ENCODE measurements at regions not wholly inside any gene's neighbourhood (a gene's known extent, or its start where the extent isn't known, plus 50 kb on each side); places are given as distances from the start of the nearest gene placed in this dataset.

DNA sequence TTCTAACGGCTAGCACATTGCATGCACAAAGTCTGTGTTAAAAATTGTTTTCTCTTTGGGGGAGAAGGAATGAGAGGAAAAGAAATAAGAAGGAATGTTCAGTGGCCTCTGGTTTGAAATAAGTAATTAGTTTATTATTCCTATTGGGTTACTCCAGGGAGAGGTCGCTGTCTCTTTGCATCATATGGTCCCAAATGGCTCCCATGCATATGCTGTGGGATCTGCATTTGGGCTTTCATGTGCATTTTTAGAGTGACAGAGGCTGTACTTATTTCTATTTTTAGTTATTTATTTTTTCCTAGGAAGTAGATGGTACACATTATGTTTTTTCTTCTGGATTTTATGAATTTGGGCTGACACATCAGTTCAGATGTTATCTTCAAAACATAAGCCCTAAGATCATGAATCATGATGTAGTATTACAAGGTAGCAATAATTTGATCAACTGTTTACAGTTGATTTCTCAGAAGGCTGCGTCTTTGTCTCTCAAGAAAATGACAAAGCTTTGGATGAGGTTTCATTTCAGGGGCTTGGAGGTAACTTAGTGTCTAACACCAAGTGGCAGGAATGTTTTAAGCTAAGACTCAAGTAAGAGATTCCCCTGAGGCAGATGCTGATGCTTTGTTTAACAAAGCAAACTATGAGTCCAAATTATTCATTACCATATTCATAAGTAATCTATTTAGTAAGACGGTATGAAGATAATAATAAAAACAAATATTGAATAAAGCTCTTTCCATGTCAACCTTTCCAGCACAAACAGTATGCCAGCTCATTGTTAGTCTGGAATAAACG, 247.7 kb downstream of the NSUN3 start:
- H3K4me2 ChIP-seq (ENCODE audit: insufficient read depth, low read length), result no peak overlapping the region
- H3K4me3 ChIP-seq (ENCODE audit: insufficient read depth, low read length), result no peak overlapping the region
- H3K36me3 ChIP-seq (ENCODE audit: insufficient read depth, low read length), result no peaks in the 10 kb centered on the region
- no peaks in the 10 kb centered on the region for H3K79me2 ChIP-seq (ENCODE audit: insufficient read depth, low read length)
- no peaks in the 10 kb centered on the region for H4K20me1 ChIP-seq (ENCODE audit: insufficient read depth, low read length)
- no peak for DNase-seq (ENCODE audit: insufficient read length, low spot score, missing footprints)
- H3K9me3 ChIP-seq (ENCODE audit: low read depth, low read length), result no peaks in the 10 kb centered on the region
- H3K27me3 ChIP-seq (ENCODE audit: insufficient read depth, low read length), result no peaks in the 10 kb centered on the region
- H3K27ac ChIP-seq (ENCODE audit: low read depth, low read length), result no peak overlapping the region
- no peaks in the 10 kb centered on the region for H3K4me1 ChIP-seq (ENCODE audit: insufficient read depth, low read length)
- TF ChIP-seq, protein P1, sequence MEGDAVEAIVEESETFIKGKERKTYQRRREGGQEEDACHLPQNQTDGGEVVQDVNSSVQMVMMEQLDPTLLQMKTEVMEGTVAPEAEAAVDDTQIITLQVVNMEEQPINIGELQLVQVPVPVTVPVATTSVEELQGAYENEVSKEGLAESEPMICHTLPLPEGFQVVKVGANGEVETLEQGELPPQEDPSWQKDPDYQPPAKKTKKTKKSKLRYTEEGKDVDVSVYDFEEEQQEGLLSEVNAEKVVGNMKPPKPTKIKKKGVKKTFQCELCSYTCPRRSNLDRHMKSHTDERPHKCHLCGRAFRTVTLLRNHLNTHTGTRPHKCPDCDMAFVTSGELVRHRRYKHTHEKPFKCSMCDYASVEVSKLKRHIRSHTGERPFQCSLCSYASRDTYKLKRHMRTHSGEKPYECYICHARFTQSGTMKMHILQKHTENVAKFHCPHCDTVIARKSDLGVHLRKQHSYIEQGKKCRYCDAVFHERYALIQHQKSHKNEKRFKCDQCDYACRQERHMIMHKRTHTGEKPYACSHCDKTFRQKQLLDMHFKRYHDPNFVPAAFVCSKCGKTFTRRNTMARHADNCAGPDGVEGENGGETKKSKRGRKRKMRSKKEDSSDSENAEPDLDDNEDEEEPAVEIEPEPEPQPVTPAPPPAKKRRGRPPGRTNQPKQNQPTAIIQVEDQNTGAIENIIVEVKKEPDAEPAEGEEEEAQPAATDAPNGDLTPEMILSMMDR (IDR thresholded peaks at IDR 0.05; ENCODE audit: extremely low read depth, low read depth, low read length), result no peak
- no peak overlapping the region for H2AFZ ChIP-seq (ENCODE audit: low read length)

DNA sequence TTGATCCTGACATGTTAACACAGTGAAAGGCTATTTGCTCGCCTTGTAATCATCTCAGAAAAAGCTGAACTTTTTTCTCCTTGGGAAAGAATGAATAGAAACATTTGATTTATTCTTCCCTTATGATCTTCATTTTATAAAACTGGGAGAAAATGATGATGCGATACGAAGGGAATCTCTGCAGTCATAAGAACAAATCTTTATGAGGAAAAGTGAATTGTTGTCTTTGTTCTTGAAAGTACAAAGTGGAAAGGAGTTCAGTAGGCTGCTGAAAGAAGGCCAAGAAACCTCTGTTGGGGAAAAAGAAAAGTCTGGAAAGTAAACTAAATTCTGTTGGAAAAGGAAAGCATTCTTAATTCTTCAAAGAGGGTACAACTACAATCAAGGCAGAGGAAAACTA, 248.8 kb downstream of the NSUN3 start:
- Histone ChIP-seq H3K79me2 (ENCODE audit: insufficient read depth, low read length) (no peaks in the 10 kb centered on the region), H3K4me3 (ENCODE audit: insufficient read depth, low read length) (no peak overlapping the region), H3K36me3 (ENCODE audit: insufficient read depth, low read length) (no peaks in the 10 kb centered on the region), H3K9me3 (ENCODE audit: low read depth, low read length) (no peaks in the 10 kb centered on the region), H3K27me3 (ENCODE audit: insufficient read depth, low read length) (no peaks in the 10 kb centered on the region), H3K4me2 (ENCODE audit: insufficient read depth, low read length) (no peak overlapping the region), H3K4me1 (ENCODE audit: insufficient read depth, low read length) (no peaks in the 10 kb centered on the region), H3K27ac (ENCODE audit: low read depth, low read length) (no peak overlapping the region), H4K20me1 (ENCODE audit: insufficient read depth, low read length) (no peaks in the 10 kb centered on the region), H2AFZ (ENCODE audit: low read length) (no peak overlapping the region)
- TF ChIP-seq, protein P1 (IDR thresholded peaks at IDR 0.05; ENCODE audit: extremely low read depth, low read depth, low read length), result no peak
- no peak for DNase-seq (ENCODE audit: insufficient read length, low spot score, missing footprints)

DNA sequence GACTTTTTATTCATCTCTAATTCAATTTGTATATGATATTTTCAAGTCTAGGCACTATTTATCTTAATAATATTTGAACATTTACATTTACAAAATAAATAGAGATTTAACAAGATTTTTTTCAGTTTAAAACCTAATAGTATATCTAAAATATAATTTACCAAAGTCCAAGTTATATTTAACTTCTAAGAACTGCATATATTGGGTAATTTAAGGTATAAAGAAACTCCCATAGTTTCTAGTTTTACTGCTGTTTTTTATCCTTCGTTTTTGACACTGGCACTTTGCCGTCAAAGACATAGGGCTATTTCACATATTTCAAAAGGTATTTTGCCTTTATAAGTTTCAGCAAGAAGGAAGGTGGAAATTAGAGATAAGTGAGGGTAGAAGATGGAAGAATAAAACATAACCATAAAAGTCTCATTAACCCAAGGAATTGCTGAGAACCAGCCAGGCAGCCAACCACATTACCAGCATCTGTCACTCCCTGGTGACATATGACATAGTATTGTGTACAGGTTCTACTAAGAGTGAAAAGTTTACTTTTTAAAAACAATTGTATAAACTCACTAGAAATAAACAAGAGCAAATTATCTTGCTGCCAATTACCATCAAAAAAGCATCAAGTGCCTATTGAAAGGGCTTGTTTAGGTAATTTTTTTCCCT, 251.5 kb downstream of the NSUN3 start:
- no peaks in the 10 kb centered on the region for H3K36me3 ChIP-seq (ENCODE audit: insufficient read depth, low read length)
- H3K27ac ChIP-seq (ENCODE audit: low read depth, low read length), result no peak overlapping the region
- TF ChIP-seq, protein P1 (IDR thresholded peaks at IDR 0.05; ENCODE audit: extremely low read depth, low read depth, low read length), result no peak
- no peaks in the 10 kb centered on the region for H4K20me1 ChIP-seq (ENCODE audit: insufficient read depth, low read length)
- no peak overlapping the region for H3K4me2 ChIP-seq (ENCODE audit: insufficient read depth, low read length)
- no peaks in the 10 kb centered on the region for H3K9me3 ChIP-seq (ENCODE audit: low read depth, low read length)
- no peaks in the 10 kb centered on the region for H3K27me3 ChIP-seq (ENCODE audit: insufficient read depth, low read length)
- H3K4me3 ChIP-seq (ENCODE audit: insufficient read depth, low read length), result no peak overlapping the region
- DNase-seq (ENCODE audit: insufficient read length, low spot score, missing footprints), result no peak
- no peaks in the 10 kb centered on the region for H3K4me1 ChIP-seq (ENCODE audit: insufficient read depth, low read length)
- no peaks in the 10 kb centered on the region for H3K79me2 ChIP-seq (ENCODE audit: insufficient read depth, low read length)
- H2AFZ ChIP-seq (ENCODE audit: low read length), result no peak overlapping the region

DNA sequence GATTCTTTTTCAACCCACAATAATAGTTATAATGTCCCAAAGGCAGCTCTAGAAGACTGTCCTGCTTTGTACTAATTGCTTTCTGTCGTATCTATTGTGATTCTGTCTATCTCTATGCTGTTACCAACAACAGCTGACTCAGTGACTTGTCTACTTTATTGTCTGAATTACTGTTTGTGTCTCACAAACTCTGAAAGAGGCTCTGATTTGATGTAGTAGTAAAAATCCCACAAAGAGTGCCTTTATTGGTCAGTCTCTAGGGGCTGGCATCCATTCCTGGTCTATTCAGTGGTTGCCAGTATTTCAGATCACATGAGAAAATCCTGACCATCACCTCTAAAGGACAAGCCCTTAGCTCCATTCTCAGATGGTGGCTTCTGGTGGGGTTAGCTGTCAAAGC, 254.2 kb downstream of the NSUN3 start:
- H3K4me2 ChIP-seq (ENCODE audit: insufficient read depth, low read length), result no peak overlapping the region
- no peaks in the 10 kb centered on the region for H3K36me3 ChIP-seq (ENCODE audit: insufficient read depth, low read length)
- H3K79me2 ChIP-seq (ENCODE audit: insufficient read depth, low read length), result no peaks in the 10 kb centered on the region
- TF ChIP-seq, protein P1 (IDR thresholded peaks at IDR 0.05; ENCODE audit: extremely low read depth, low read depth, low read length), result no peak
- H3K4me1 ChIP-seq (ENCODE audit: insufficient read depth, low read length), result no peaks in the 10 kb centered on the region
- H3K4me3 ChIP-seq (ENCODE audit: insufficient read depth, low read length), result no peak overlapping the region
- H4K20me1 ChIP-seq (ENCODE audit: insufficient read depth, low read length), result no peaks in the 10 kb centered on the region
- no peaks in the 10 kb centered on the region for H3K9me3 ChIP-seq (ENCODE audit: low read depth, low read length)
- H3K27me3 ChIP-seq (ENCODE audit: insufficient read depth, low read length), result no peaks in the 10 kb centered on the region
- no peak overlapping the region for H3K27ac ChIP-seq (ENCODE audit: low read depth, low read length)
- DNase-seq (ENCODE audit: insufficient read length, low spot score, missing footprints), result no peak
- H2AFZ ChIP-seq (ENCODE audit: low read length), result no peak overlapping the region

All from osteoblast (primary cell).